IMR-90 (cell line): ENCODE measurements at regions not wholly inside any gene's neighbourhood (a gene's known extent, or its start where the extent isn't known, plus 50 kb on each side); places are given as distances from the start of the nearest gene placed in this dataset.

Source experiments
- ATAC-seq: fragments of 200-7000 bp; cut with Tn5 transposase; 2 replicates; pipeline ENCODE4 v1.9.1; 2020; ENCODE audit warnings: low read depth, mild to moderate bottlenecking, moderate library complexity
- BruUV-seq: library from RNA; stranded (reverse); fragments of 400-500 nt; replicated peaks from 2 replicates; lab custom pipeline; 2021; lab: Mats Ljungman, UMichigan
- CTCF ChIA-PET: fragments of 300-600 bp; formaldehyde crosslinking; extraction: SDS; loops from one replicate; lab custom pipeline; 2021; ENCODE audit warnings: antibody characterized with exemption; lab: Yijun Ruan, JAX
- POLR2A ChIA-PET: fragments of 300-600 bp; sonication (Branson Sonifier 250); formaldehyde crosslinking; loops from one replicate; lab custom pipeline; 2022; ENCODE audit warnings: antibody characterized with exemption; ENCODE audit not compliant: unreplicated experiment; lab: Charles Lee
- DNase-seq: peaks from one replicate; pipeline ENCODE4 v3.0.0; 2013
- H2AFZ ChIP-seq: replicated peaks from 2 replicates; pipeline ENCODE3; 2013; ENCODE audit warnings: low read length, mild to moderate bottlenecking; ENCODE audit not compliant: poor library complexity
- H2AK5ac ChIP-seq: 2 replicates; pipeline ENCODE4 v1.6.1; 2013; ENCODE audit warnings: low read depth, low read length, inconsistent platforms
- H2AK9ac ChIP-seq: replicated peaks from 2 replicates; pipeline ENCODE3; 2013; ENCODE audit warnings: mild to moderate bottlenecking, low read depth, low read length, moderate library complexity; ENCODE audit not compliant: poor library complexity
- H2BK120ac ChIP-seq: 2 replicates; pipeline ENCODE4 v1.6.1; 2013; ENCODE audit warnings: low read depth, low read length, inconsistent platforms
- H2BK15ac ChIP-seq: 3 replicates; pipeline ENCODE4 v1.6.1; 2013; ENCODE audit warnings: low read depth, low read length, inconsistent platforms
- H2BK20ac ChIP-seq: 2 replicates; pipeline ENCODE4 v1.6.1; 2013; ENCODE audit warnings: low read depth, mild to moderate bottlenecking, inconsistent platforms, low read length, moderate library complexity
- H2BK5ac ChIP-seq: 2 replicates; pipeline ENCODE4 v1.6.1; 2013; ENCODE audit warnings: mild to moderate bottlenecking, low read depth, low read length, inconsistent platforms; ENCODE audit not compliant: poor library complexity, severe bottlenecking
- H3K14ac ChIP-seq: replicated peaks from 2 replicates; pipeline ENCODE4 v1.6.1; 2013; ENCODE audit warnings: low read depth, low read length, inconsistent platforms
- H3K18ac ChIP-seq: 2 replicates; pipeline ENCODE4 v1.6.1; 2013; ENCODE audit warnings: low read depth, low read length, control low read depth
- H3K23ac ChIP-seq: 2 replicates; pipeline ENCODE4 v1.6.1; 2013; ENCODE audit warnings: low read depth, low read length, inconsistent platforms
- H3K27ac ChIP-seq: 2 replicates; pipeline ENCODE4 v1.5.1; 2013; ENCODE audit warnings: mild to moderate bottlenecking, control low read depth, low read length; ENCODE audit not compliant: insufficient read depth
- H3K27me3 ChIP-seq: 2 replicates; pipeline ENCODE4 v1.6.1; 2013; ENCODE audit warnings: low read length; ENCODE audit not compliant: control insufficient read depth, insufficient read depth
- H3K36me3 ChIP-seq: 2 replicates; pipeline ENCODE4 v1.6.1; 2013; ENCODE audit warnings: low read length, mixed read lengths; ENCODE audit not compliant: control insufficient read depth, insufficient read depth
- H3K4ac ChIP-seq: 2 replicates; pipeline ENCODE4 v1.6.1; 2013; ENCODE audit warnings: low read depth, low read length, inconsistent platforms
- H3K4me1 ChIP-seq: 2 replicates; pipeline ENCODE4 v1.6.1; 2013; ENCODE audit warnings: low read length, mixed read lengths; ENCODE audit not compliant: control insufficient read depth, insufficient read depth
- H3K4me2 ChIP-seq: 2 replicates; pipeline ENCODE4 v1.6.1; 2013; ENCODE audit warnings: low read depth, mild to moderate bottlenecking, control low read depth, low read length, moderate library complexity
- H3K4me3 ChIP-seq: 2 replicates; pipeline ENCODE4 v1.5.1; 2013; ENCODE audit warnings: low read depth, mild to moderate bottlenecking, control low read depth, low read length, moderate library complexity; ENCODE audit not compliant: insufficient read depth
- H3K56ac ChIP-seq: 2 replicates; pipeline ENCODE4 v1.6.1; 2013; ENCODE audit warnings: low read length, inconsistent platforms; ENCODE audit not compliant: insufficient read depth; ENCODE audit errors: extremely low read depth
- H3K79me1 ChIP-seq, 2 experiments: 2 replicates each; pipeline ENCODE4 v1.6.1; 2013; ENCODE audit warnings: low read length in 2 of 2, inconsistent platforms in 1 of 2, low read depth in 1 of 2
- H3K9ac ChIP-seq: 2 replicates; pipeline ENCODE4 v1.6.1; 2013; ENCODE audit warnings: low read depth, low read length, control low read depth
- H3K9me1 ChIP-seq: 2 replicates; pipeline ENCODE4 v1.6.1; 2013; ENCODE audit warnings: low read length, inconsistent platforms; ENCODE audit not compliant: insufficient read depth
- H3K9me3 ChIP-seq: 2 replicates; pipeline ENCODE4 v1.6.1; 2013; ENCODE audit warnings: low read length; ENCODE audit not compliant: control insufficient read depth, insufficient read depth
- H4K20me1 ChIP-seq: 2 replicates; pipeline ENCODE4 v1.6.1; 2013; ENCODE audit warnings: low read length, inconsistent platforms; ENCODE audit not compliant: insufficient read depth
- H4K5ac ChIP-seq: 2 replicates; pipeline ENCODE4 v1.6.1; 2013; ENCODE audit warnings: mild to moderate bottlenecking, low read depth, low read length, control low read depth
- H4K8ac ChIP-seq, 2 experiments: 2 replicates each; pipeline ENCODE4 v1.6.1; 2013; ENCODE audit warnings: low read depth in 2 of 2, low read length in 2 of 2, control low read depth in 1 of 2, inconsistent platforms in 1 of 2
- H4K91ac ChIP-seq: 2 replicates; pipeline ENCODE4 v1.6.1; 2013; ENCODE audit warnings: low read depth, low read length, inconsistent platforms; ENCODE audit not compliant: insufficient read depth
- CEBPB ChIP-seq: IDR thresholded peaks from 2 replicates; pipeline ENCODE4 v1.6.1; 2012; ENCODE audit warnings: low read depth, low read length, improper control_type of control experiment
- WGBS, 2 experiments: methylation state at CpG; one replicate each; pipeline versions ENCODE4 v1.1.5 to v1.1.7; 2013; ENCODE audit warnings: missing lambda C conversion rate in 2 of 2; ENCODE audit not compliant: insufficient read length in 1 of 2; ENCODE audit errors: extremely low coverage in 2 of 2; 5-methylcytosine and 5-hydroxymethylcytosine counted together
- dilution Hi-C: fragments of 300-500 bp; cut with HindIII; formaldehyde crosslinking; loops from one replicate; pipeline ENCODE4 v1.14.3; 2018; ENCODE audit warnings: low sequenced_read_pairs; ENCODE audit not compliant: unreplicated experiment
- in situ Hi-C: fragments of 300-500 bp; cut with MboI; formaldehyde crosslinking; loops from 3 replicates; pipeline ENCODE4 v1.14.3; 2019; ENCODE audit warnings: low sequenced_read_pairs, inconsistent platforms, mixed read lengths
- intact Hi-C: fragments of 100-400 bp; cut with micrococcal nuclease; formaldehyde crosslinking; loops from 2 replicates; pipeline ENCODE4 v1.10.0; 2022
- TF ChIP-seq, protein P1 (sequence below): fragments of 150-350 bp; IDR thresholded peaks from 2 replicates; pipeline ENCODE4 v1.6.1; 2017; ENCODE audit warnings: mild to moderate bottlenecking, antibody characterized with exemption, low read length, low read depth

DNA sequence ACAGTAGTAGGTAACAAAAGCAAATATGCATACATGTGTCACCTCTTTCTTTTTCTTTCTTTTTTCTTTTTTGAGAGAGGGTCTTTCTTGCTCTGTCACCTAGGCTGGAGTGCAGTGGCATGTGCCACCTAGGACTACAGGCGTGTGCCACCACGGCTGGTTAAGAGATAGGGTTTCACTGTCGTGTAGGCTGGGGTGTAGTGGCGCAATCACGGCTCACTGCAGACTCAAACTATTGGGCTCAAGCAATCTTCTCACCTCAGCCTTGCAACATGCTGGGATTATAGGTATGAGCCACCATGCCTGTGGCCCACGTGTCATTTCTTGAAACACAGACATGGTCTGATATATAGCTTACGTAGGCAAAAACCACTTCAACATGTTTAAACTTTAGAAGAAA is 397.7 kb upstream of the PMFBP1 start:
- ATAC-seq = no peak

More for the DNA sequence above, 397.7 kb upstream of the PMFBP1 start:
- Histone ChIP-seq H2AFZ (peak overlapping the region; percentile 32), H3K36me3 (no peaks in the 10 kb centered on the region), H2BK5ac (no peak overlapping the region), H4K8ac (no peak overlapping the region), H3K79me1 (no peaks in the 10 kb centered on the region), H3K9me3 (no peaks in the 10 kb centered on the region), H3K56ac (no peak overlapping the region), H3K4me3 (no peak overlapping the region), H2AK9ac (no peak overlapping the region), H3K9me1 (no peaks in the 10 kb centered on the region), H2BK15ac (no peak overlapping the region), H4K91ac (no peak overlapping the region), H2BK120ac (no peak overlapping the region), H4K5ac (no peak overlapping the region), H3K14ac (no peak overlapping the region), H3K4me2 (no peak overlapping the region), H3K4ac (no peak overlapping the region), H3K23ac (no peak overlapping the region), H4K20me1 (no peaks in the 10 kb centered on the region), H3K18ac (no peak overlapping the region), H3K27ac (no peak overlapping the region), H2BK20ac (no peak overlapping the region), H2AK5ac (no peak overlapping the region), H3K9ac (no peak overlapping the region), H3K27me3 (no peaks in the 10 kb centered on the region), H3K4me1 (no peaks in the 10 kb centered on the region)
- ChIA-PET POLR2A (no interaction called here), CTCF (interaction anchor here (0.6 kb wide), 2 partner anchors 287 to 1309 kb away, joined by 3 read pairs; no protein-coding TSS in a partner anchor)
- no TSS peak for BruUV-seq
- TF ChIP-seq, protein P1, sequence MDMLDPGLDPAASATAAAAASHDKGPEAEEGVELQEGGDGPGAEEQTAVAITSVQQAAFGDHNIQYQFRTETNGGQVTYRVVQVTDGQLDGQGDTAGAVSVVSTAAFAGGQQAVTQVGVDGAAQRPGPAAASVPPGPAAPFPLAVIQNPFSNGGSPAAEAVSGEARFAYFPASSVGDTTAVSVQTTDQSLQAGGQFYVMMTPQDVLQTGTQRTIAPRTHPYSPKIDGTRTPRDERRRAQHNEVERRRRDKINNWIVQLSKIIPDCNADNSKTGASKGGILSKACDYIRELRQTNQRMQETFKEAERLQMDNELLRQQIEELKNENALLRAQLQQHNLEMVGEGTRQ = no peak
- TF ChIP-seq CEBPB = 0 out of 2 replicates have a peak, but pooled peaks have one; percentile 12
- dilution Hi-C loops (no loop called here), in situ Hi-C loops (no loop called here), intact Hi-C loops (no loop called here)
- DNase-seq = no peak
- WGBS, 2 experiments = no CpG with 5 or more reads among the region's 7 CpGs
